HPDE6-E6E7 (cell line): ENCODE measurements at regions not wholly inside any gene's neighbourhood (a gene's known extent, or its start where the extent isn't known, plus 50 kb on each side); places are given as distances from the start of the nearest gene placed in this dataset.
"Not testable (repeated sequence)": the region's sequence is repeated elsewhere in the genome, so short reads cannot be mapped to it uniquely, and the experiment has no call there.

Experiments
- DNase-seq: peaks from one replicate; pipeline ENCODE4 v3.0.0; 2011; ENCODE audit warnings: missing footprints; ENCODE audit errors: extremely low spot score

- DNase-seq: not testable (repeated sequence)
Observed at GRCh38 chr12:9449657-9450126, 158.0 kb downstream of the KLRB1 start.

GRCh38 chr12:9449181-9449580, 158.5 kb downstream of the KLRB1 start:
- peak; percentile 0 for DNase-seq

DNA sequence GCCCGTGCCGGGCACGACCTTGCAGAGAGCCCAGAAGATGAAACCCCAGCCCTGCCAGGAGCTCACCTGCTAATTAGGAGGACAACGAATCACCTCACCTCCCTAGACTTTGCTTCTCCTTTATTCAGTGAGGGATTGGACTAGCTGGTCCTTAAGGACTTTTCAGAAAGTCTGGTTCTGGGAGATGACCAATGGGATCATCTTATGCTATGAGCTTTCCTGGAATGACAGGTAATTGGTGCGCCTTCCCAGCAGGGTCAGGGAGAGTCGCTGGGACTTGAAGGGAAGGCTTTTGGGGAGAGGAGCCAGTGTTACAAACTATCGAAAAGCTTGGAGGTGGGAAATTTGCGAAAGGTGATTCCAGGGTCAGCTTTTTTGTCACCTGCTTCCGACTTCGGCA, 159.1 kb downstream of the KLRB1 start:
- DNase-seq: not testable (repeated sequence)

DNA sequence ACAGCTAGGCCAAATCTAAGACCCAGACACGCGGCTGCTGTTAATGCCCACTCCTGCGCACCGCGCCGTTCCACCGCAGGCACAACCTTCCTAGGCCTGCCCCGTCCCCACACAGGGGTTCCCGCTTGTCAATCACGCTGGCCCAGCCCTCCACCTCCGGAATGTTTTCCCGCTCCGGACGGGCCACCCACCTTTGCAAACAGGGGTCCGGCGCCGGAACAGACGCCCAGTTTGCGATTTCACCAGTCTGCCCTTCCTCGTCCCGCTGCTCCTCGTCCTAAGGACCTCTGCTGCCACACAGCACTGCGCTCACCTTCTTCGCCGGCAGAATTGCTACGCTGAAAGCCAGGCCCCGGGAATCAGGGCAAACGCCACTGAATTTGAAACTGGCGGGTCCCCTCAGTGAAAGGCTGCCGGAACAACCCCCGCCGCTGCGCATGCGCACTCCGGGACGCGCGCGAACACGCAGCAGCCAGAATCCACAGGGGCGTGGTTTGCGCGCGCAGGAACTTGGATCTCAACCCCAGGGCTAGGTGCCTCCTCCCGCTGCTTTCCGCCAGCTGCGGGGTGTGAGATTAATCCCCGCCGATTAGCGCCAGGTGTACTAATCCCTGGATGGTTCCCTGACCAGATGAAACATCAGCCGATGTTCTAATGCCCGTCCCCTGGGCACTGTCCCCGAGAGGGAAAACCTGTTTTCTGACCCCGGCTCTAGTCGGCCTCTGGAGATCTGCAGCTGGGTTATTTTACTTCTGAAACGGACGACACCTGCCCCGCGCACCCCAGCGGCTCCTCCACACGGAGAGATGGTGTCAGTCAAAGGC, 159.7 kb downstream of the KLRB1 start:
- peak; percentile 63 for DNase-seq

- not testable (repeated sequence) for DNase-seq
Observed at GRCh38 chr12:9446883-9447761, 160.6 kb downstream of the KLRB1 start.

DNA sequence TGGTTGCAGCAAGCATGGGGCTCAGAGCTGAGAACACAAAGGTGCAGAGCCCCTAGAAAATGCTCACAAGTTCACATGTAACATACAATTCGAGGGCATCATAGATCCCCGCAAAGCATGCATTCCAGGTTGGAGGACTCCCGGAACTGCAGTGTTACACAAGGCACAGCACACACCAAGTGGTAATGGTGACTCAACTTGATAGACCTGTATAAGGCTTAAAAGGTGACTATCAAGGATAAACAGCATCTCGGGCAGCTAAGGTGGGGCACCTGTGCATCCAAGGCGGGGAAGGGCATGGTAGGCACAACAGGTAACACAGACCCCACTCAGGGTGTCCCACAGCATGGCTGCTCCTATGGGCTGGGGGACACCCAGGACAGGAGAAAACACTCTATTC, 167.3 kb downstream of the KLRB1 start:
- DNase-seq: not testable (repeated sequence)

DNA sequence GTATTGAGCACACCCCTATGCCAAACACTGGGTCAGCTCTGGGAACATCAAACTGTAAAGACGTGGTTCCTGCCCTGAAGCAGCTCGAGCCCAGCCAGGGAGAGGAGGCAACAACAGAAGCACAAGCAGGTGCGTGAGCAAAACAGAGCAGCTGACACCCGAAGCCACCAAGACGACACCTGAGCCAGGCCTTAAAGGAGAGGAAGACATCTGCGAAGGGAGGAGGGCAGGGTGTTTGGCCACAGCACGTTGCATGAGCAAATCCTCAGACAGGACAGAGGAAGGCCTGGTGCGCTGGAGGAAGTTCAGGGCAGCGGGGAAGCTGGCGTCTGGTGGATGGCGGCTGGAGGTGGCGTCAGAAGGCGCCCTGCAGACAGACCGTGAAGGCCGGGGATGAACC, 172.0 kb downstream of the KLRB1 start:
- DNase-seq: not testable (repeated sequence)

DNA sequence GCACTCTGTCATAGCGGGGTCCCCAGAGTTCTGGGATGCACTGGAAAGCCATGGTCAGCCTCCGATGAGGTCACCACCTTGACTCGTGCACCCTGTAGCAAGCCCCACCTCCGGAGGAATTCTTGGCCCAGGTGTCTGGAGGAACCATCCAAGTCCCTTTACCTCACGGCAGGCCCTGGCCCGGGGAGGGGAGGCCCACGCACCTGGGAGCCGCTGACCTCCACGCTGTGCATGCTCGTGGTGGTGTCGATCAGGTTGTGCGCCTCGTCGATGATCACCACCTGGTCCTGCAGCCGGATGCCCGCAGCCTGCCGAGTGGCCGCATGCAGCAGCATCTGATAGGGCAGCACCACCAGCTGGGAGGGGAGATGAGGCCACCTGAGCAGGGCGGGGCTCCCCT, 177.3 kb downstream of the KLRB1 start:
- not testable (repeated sequence) for DNase-seq

DNA sequence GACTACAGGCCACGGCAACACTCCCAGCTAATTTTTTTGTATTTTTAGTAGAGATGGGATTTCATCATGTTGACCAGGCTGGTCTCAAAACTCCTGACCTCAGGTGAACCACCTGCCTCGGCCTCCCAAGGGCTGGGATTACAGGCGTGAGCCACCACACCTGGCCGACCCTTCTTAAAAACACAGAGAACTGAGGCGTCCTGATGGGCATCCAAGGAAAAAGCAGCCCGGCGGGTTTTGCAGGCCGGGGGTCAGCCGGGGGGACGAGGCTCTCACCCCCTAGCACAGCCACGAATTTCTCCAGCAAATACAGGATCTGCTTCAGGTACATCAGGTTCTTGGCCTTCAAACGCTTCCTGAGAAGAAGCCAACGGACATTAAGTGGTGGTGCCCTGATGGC, 178.9 kb downstream of the KLRB1 start:
- not testable (repeated sequence) for DNase-seq

GRCh38 chr12:9425429-9425828, 182.3 kb downstream of the KLRB1 start:
- DNase-seq: not testable (repeated sequence)

- not testable (repeated sequence) for DNase-seq
Observed at GRCh38 chr12:9424175-9424740, 183.5 kb downstream of the KLRB1 start.

- DNase-seq: not testable (repeated sequence)
Observed at GRCh38 chr12:9422689-9423088, 185.0 kb downstream of the KLRB1 start.

DNA sequence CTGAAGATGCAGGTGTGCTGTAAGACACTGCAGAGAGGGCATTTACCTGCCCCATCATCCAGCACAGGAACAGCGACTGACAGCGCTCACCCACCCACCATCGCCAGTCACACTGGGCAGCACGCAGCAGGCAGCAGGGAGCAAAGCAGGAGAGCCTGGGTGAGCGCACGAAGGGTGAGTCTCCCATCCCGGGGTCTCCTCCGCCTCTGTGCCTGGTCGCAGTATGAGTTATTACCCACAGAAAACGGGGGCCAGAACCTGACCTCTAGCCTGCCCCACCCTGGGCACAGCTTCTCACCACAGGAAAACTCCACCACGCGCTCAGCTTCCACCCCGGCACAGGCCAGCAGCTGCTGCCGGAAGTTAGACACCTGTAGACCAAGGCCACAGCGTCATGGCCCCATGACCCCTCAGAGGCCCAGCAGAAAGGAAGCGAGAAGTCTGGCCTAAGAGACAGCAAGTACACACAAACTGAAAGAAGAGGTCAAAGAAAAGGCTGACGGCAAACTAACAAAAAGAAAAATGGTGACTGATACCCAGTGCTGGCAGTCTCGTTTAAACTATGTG, 186.1 kb downstream of the KLRB1 start:
- not testable (repeated sequence) for DNase-seq

- DNase-seq: not testable (repeated sequence)
Observed at GRCh38 chr12:9420817-9421519, 186.7 kb downstream of the KLRB1 start.

DNA sequence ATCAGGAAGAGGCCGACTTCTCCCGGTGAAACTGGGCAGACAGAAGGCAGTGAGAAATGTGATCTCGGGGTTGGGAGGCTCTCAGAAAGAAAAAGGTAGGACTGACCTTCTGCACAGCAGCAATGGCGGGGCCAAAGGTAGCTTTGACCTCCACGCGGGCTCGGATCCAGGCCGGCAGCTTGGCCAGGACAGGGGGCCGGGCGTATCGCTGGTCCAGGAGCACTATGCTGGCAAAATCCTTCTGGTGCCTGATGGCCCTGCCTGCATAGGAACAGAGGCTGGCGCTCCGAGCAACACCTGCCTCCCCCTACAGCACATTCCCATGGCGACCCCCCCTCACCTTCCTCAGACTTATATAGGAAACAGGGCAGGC, 189.1 kb downstream of the KLRB1 start:
- DNase-seq: not testable (repeated sequence)

GRCh38 chr12:9417947-9418668, 189.6 kb downstream of the KLRB1 start:
- DNase-seq: not testable (repeated sequence)

DNA sequence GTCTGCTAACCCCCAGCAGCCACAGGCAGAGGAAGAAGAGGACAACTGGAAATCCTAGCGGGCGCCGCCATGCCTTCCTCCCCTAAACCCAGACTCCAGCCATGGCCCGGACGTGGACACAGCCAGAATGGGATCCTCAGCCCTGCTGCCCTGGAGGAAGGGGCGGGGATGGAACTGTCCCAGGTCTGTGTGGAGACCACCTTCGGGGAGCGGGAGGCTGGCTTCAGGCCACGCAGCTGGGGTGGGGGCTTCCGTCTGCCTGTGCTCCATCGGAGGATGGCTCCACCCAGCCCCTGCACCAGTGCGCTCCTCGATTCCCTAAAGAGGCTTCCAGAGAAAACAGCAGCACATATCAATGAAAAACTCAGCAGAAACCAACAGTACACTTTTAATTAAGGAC, 190.4 kb downstream of the KLRB1 start:
- not testable (repeated sequence) for DNase-seq

- DNase-seq: not testable (repeated sequence)
Observed at GRCh38 chr12:9416346-9416745, 191.4 kb downstream of the KLRB1 start.

DNA sequence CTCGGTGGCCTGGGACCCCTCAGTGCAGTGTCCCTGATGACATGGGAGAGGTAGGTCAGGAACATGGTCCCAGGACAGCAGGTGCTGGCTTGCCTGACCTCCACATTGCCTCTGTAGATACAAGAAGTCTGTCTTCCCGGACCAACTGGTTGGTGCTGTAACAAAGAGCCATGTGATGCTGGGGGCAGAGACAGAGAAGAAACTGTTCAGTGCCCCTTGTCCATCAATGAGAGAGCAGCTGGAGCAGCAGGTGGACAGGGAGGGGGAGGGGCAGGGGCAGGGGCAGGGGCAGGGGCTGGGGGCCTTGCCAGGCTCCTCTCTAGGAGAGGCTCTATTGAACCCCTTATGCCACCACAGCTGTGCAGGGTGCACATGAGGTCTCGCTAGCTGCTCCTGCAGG, 191.8 kb downstream of the KLRB1 start:
- not testable (repeated sequence) for DNase-seq

- DNase-seq: not testable (repeated sequence)
Observed at GRCh38 chr12:9413862-9414261, 193.9 kb downstream of the KLRB1 start.
